GM19463 (cell line): ENCODE measurements at regions not wholly inside any gene's neighbourhood (a gene's known extent, or its start where the extent isn't known, plus 50 kb on each side); places are given as distances from the start of the nearest gene placed in this dataset.
"Not testable (repeated sequence)": the region's sequence is repeated elsewhere in the genome, so short reads cannot be mapped to it uniquely, and the experiment has no call there.

Source experiments
- ATAC-seq: cut with Tn5 transposase; IDR thresholded peaks from one replicate; pipeline ENCODE4 v1.9.1; 2021; ENCODE audit warnings: mild to moderate bottlenecking, moderate library complexity; ENCODE audit not compliant: unreplicated experiment

- ATAC-seq: no peak
These were observed 202.5 kb upstream of the NMUR2 start for GRCh38 chr5:152607401-152608160.

DNA sequence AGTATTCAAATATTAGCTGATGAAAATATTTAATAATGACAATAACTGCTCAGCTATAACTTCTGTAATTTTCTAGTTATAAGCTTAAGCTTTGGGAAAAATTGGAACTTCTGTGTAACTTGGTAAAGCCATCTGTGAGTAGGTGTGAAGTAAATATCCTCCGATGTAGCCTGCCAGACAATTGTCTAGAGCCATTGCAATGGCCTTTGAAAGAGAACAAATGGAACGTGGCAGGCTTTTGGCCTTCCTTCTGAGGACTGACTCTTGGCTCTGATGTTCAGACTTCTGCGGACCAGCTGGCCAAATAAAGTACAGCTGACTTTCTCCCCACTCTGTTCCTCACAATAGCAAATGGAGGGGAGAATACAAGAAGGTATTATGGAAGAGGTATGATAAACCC is 203.4 kb upstream of the NMUR2 start:
- ATAC-seq: no peak

GRCh38 chr5:152619756-152620155 is 214.7 kb upstream of the NMUR2 start:
- ATAC-seq: no peak

GRCh38 chr5:152622628-152623027 is 217.5 kb upstream of the NMUR2 start:
- no peak for ATAC-seq

- no peak for ATAC-seq
These were observed 218.9 kb upstream of the NMUR2 start for GRCh38 chr5:152623951-152624350.

GRCh38 chr5:152625696-152626095 is 220.6 kb upstream of the NMUR2 start:
- no peak for ATAC-seq

DNA sequence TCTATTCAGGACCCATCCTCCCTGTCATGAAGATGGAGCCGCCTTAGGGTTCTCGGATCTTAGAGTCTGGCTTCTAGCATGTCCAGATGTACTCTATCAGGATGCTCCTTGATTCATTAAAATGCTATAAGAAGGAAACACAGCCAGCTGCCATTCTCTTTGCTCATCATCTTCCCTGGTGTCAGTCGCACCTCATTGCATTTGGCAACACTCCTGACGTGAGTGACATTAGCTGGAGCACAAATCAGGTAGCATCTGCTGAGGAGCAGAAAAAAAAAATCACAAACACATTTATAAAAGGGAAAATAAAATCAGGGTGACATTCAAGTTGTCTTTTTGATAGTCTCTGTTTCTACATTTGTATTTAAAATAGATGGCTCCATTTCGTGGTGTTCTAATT is 226.1 kb upstream of the NMUR2 start:
- ATAC-seq: no peak

DNA sequence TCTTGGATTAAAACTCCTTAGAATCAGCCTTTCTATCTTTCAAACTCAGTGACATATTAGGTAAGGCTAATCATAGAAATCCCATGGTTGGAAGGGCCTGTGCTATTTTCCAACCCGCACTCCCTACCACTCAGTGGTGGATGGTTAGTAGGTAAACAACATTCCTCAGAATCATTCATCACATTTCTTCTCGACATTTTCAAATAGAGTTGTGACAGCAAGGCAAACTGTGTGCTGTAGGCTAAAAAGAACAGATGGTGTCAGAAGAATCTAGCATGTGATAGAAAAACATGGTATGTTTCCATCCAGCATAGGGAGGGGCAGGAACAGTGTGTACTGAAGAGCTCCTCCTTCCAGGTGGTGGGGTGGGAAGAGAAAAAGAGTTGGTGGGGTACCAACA is 227.3 kb upstream of the NMUR2 start:
- ATAC-seq: no peak

DNA sequence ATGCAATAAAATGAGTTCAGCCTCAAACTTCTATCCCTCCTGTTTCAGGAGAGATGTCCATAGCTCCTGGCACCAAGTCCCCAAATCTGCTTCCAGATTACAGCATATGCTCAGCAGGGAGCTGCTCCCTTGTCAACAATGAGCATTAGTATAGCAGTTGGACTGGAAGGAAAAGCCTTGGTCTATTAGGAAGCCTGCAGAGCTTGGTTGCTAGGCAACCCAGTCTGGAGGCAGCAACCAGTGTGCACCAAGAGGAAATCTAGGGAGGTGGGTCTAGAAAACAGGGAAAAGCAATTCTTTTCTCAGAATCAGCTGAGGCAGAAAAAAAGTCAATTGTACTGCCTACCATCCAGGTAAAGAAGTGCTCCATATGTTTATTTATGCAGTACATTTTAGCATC is 229.5 kb upstream of the NMUR2 start:
- ATAC-seq: no peak

- ATAC-seq: no peak
These were observed 234.0 kb upstream of the NMUR2 start for GRCh38 chr5:152638996-152639552.

DNA sequence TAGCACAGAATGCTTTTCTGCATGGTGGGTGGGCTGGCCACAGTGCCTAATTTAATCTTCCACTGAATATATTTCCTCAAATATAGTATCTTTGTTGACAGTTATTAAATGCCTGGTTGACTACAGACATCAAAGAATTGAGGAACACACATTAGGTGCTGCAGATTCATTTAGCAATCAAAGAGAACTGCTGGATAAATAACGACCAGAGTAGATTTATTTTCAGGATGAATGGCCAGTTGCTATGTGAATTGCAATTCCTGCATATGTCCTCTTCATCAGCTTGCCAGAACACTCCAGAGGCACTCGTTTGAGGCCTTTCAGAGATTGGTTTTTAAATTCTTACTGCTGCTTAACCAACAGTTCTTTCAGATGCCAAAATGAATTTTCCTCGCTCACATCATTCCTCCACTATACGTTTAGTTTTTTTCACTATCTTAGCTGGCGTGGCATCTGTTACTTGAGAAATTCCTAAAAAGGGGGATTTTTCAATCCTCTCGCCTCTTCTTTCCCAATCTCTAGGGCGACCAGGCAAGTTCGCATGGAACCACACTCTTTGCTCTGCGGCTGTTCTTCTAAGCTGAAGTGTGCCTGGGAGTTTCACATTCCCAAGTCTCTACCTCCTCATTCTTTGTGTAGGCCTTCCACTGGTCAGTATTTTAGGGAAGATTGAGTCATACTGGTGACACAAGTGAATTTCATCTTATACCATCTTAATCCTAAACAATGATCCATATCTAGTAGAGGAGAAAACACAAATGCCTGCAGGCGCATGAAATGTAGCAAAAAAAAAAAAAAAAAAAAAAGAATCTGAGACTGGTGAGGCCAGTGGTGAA is 237.1 kb upstream of the NMUR2 start:
- no peak for ATAC-seq

GRCh38 chr5:152642880-152643279 is 237.8 kb upstream of the NMUR2 start:
- ATAC-seq: no peak

GRCh38 chr5:152644029-152644728 is 239.1 kb upstream of the NMUR2 start:
- no peak for ATAC-seq

DNA sequence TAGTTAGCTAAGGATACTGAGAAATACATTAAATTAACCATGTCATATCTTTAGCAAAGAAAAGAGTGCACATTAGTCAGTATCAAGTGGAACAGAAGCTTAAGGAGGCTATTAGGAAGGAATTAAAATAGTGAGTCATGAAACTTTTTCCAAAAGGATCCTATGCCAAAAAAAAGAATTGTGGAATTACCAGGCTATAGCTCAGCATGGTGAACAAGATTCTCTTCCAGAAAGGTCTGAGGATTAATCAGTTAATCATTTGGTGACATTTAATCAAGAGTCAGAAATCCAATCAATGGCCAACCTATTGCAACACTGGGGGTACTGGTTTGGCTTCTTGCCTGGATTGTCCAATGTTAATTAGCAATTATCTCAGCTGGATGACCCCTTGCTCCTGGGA is 244.5 kb upstream of the NMUR2 start:
- ATAC-seq: no peak

- no peak for ATAC-seq
These were observed 245.3 kb upstream of the NMUR2 start for GRCh38 chr5:152650413-152650812.

DNA sequence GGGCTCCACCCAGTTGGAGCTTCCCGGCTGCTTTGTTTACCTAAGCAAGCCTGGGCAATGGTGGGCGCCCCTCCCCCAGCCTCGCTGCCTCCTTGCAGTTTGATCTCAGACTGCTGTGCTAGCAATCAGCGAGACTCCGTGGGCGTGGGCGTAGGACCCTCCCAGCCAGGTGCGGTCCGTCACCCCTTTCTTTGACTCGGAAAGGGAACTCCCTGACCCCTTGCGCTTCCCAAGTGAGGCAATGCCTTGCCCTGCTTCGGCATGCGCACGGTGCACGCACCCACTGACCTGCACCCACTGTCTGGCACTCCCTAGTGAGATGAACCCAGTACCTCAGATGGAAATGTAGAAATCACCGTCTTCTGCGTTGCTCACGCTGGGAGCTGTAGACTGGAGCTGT is 254.4 kb upstream of the NMUR2 start:
- not testable (repeated sequence) for ATAC-seq

DNA sequence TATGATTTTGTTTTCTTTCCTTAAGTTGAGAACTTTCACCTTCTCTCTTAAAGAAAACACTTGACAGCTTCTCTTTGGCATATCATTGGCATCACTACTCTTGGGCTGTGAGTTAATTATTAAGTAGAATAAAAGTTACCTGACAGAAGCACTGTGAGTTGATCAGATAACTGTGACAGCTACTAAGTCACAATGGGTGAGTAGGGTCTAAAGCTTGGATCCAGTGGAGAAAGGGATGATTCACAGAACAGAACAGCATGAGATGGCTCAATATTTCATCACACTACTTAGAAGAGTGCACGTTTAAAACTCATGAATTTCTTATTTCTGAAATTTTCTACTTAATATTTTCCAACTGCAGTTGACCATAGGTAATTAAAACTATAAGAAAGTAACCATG is 268.5 kb upstream of the NMUR2 start:
- no peak for ATAC-seq

- no peak for ATAC-seq
These were observed 269.3 kb upstream of the NMUR2 start for GRCh38 chr5:152674403-152674802.

DNA sequence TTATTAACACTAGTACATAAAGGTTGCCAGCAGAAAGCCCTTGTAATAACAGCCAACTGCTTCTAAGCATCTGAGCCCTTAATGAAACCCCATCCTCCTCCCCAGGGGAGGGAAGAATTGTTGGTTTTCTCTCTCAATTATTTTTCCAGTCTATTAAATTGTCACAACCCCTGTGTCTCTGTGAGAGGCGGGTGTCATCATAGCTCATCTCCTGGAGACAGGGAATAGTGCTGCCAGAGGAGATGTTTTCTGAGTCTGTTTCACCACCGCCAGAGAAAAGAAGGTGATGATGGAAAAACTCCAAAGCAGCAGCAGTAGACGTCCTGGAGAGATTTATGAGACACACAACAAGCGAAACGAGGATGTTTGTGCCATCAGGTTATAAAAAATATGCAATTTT is 271.1 kb upstream of the NMUR2 start:
- no peak for ATAC-seq

GRCh38 chr5:152683205-152683604 is 278.1 kb upstream of the NMUR2 start:
- no peak for ATAC-seq

- ATAC-seq: no peak
These were observed 281.9 kb upstream of the NMUR2 start for GRCh38 chr5:152686931-152687330.
